ENCODE measurements at regions not wholly inside any gene's neighbourhood (a gene's known extent, or its start where the extent isn't known, plus 50 kb on each side); places are given as distances from the start of the nearest gene placed in this dataset.

- in situ Hi-C loops (cut with HindIII; ENCODE audit: low sequenced_read_pairs): no loop called here
These were observed 112.6 kb downstream of the CDC5L start for GRCh38 chr6:44500074-44500473.

DNA sequence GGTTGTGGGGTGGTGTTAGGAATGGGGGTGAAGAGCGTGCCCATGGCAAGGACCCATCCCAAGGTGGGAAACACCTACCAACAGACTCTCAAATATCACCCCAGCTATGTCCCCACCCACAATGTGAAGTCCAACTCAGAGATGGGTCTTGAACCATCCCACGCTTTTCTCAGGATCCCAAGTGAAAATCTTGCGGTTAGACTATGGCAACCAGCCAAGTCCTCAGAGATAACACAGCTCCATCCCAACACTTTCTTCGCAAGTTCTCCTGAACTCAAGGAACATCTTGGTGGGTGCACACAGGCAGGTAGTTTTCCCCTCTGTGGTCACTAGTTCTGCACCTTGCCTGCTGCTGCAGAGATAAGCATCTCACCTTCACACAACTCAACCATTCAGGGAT is 116.0 kb downstream of the CDC5L start:
- in situ Hi-C loops (cut with HindIII; ENCODE audit: low sequenced_read_pairs): no loop called here

DNA sequence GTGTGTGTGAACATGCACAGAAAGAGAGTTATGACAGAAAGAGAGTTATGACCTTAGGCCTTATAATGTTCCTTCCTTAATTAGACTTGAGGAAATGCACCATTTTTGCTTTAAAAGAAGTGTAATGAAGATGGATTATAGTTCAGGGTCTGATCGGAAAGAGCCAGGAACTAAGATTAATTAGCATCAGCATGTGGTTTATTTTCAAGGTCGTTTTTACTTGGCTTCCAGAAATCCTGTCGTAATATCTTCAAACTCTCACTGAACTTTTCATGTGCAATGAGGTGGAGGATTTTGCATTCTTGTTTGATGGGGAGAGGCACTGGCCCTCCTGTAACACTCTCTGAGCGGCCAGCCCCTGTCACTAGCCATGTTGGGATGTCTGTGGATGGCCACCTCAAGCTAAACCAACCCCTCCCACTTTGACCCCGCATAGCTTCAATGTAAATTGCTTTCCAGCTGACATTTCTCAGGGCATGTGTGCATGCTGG is 116.8 kb downstream of the CDC5L start:
- in situ Hi-C loops (cut with HindIII; ENCODE audit: low sequenced_read_pairs): no loop called here

DNA sequence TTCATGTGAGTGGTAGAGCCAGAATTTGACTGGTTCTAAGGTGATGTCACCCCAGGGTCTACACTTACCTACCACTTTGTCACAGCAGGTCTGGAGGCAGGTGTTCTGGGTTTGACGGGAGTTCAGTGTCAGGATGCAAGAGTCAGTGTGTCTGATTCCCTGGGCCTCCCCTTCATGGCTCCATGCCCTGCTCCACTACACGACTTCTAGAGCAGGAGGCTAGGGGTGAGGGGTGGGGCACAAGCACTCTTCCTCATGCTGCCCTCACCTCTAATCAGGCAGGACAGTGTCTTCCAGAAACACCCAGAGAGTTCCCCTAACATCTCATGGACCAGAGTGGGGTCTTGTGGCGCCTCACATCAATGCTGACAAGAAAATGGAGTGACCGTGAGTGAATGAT is 118.2 kb downstream of the CDC5L start:
- in situ Hi-C loops (cut with HindIII; ENCODE audit: low sequenced_read_pairs): no loop called here

DNA sequence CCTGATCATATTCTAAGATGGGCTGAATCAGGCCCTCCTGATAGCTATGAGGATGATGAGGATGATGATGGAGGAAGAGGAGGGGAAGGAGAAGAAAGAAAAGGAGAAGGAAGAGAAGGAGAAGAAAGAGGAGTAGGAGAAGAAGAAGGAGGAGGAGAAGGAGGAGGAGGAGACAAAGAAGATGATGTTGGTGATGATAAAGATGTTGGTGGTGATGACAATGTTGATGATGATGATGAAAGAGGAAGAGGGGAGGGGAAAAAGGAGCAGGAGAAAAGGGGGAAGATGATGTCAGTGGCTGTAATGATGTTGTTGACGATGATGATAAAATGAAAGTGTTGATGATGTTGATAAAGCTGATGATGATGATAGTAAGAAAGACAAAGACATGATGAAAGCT is 119.5 kb downstream of the CDC5L start:
- in situ Hi-C loops (cut with HindIII; ENCODE audit: low sequenced_read_pairs): no loop called here

DNA sequence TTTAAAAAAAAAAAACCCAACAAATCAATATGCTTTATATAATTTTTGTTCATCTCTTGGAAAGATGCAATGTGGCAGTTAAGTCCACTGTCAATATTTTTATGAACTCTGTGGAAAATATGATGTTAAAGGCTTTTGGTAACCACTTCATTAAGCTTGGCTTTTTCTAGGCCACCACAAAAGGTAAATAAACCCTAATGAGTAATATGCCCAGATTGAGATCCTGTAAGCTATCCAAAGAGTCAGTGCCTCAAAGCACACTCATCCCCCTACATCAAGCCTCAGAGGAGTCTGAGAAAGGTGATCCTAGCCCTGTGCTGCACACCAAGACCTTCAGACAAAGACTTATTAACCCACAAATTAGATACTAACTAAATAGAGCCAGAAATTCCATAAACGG is 121.1 kb downstream of the CDC5L start:
- in situ Hi-C loops (cut with HindIII; ENCODE audit: low sequenced_read_pairs): no loop called here

GRCh38 chr6:44511126-44511525 is 123.6 kb downstream of the CDC5L start:
- in situ Hi-C loops (cut with HindIII; ENCODE audit: low sequenced_read_pairs): no loop called here

DNA sequence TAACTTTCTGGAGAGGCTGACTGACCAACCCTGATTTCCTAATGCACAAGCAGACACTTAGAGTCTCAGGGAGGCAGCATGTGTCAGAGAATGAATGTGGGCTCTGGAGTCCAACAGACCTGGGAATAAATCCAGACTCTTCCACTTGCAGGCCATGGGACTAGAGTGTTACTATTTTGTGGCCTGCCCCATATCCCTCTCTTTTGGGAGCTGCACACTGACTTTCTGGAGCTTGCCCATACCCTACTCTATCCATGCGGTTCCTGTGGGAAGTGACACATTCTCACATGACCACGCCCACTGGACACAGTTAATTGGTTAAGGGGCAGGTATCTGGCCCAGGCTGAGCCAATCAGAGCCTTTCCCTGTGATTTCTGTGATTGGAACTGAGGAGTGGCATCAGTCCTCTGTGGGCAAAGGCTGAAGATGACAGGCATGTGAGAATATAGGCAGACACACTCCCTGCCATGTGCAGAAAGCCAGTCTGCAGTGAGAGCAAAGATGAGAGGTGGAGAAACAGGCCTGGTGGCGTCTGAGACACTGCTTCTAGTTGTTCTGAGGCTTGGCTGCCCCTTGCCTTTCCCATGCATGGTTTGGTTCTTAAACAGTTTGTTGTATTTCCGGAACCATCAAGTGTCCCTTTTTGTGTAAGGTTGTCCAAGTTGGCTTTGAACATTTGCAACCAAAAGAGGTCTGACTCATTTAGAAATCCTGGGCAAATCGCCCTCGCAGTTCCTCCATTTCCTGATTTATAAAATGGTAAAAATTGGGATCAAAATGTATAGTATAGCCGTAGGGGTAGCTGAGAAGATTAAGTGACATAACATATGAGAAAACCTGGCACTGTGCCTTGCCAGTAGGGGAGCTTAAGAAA is 125.6 kb downstream of the CDC5L start:
- in situ Hi-C loops (cut with HindIII; ENCODE audit: low sequenced_read_pairs): no loop called here

- in situ Hi-C loops (cut with HindIII; ENCODE audit: low sequenced_read_pairs): no loop called here
These were observed 126.6 kb downstream of the CDC5L start for GRCh38 chr6:44514085-44514484.

GRCh38 chr6:44514576-44515193 is 127.2 kb downstream of the CDC5L start:
- in situ Hi-C loops (cut with HindIII; ENCODE audit: low sequenced_read_pairs): no loop called here

DNA sequence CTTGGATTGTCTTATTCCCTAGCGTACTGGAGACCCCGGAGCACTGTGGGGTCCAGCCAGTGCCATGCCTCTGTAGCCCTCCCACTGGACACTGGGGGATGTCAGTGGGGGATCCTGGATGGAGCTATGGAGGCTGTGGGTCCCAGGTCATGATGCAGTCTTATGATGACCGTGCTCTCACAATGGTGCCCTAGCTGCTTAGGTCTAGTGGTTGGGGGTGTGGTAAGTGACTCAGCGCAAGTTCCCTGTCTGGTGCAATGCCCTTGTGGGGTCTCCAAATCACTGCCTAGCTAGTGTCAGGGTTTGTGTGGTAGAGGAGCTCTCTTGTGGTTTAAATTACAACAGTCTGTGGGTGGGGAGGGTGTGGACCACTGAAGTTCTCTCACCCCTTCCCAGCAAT is 135.4 kb downstream of the CDC5L start:
- in situ Hi-C loops (cut with HindIII; ENCODE audit: low sequenced_read_pairs): loop anchor here (5.0 kb wide), 1 partner anchor 74 kb away; no protein-coding TSS in a partner anchor

GRCh38 chr6:44524476-44525227 is 137.1 kb downstream of the CDC5L start:
- in situ Hi-C loops (cut with HindIII; ENCODE audit: low sequenced_read_pairs): loop anchor here (5.0 kb wide), 1 partner anchor 73 kb away; no protein-coding TSS in a partner anchor

DNA sequence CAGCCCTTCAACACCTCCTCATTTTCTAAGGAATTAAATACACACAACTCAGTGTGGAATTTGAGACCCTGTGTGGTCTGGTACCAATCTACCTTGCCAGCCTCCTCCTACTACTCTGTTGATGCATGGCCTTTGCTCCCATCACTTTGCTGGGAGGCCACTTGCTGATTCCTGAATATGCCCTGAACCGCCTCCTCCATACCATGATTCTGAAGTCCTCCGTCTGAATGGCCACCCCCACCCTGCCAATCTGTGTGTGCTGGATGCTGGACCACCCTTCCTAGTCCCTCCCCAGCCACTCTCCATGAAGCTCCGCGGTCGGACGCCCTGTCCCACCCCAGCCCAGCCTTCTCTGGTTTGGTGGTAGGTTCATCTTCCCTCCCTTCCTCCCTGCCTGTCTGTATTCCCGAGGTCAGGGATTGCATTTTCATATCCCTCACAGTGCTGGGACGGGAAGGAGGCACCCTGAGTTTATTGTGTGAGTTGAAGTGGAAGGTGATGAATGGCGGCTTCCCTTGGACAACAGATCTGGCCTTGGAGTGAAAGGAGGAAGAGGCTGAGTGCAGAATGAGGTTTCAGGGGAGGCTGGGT is 138.3 kb downstream of the CDC5L start:
- in situ Hi-C loops (cut with HindIII; ENCODE audit: low sequenced_read_pairs): no loop called here

DNA sequence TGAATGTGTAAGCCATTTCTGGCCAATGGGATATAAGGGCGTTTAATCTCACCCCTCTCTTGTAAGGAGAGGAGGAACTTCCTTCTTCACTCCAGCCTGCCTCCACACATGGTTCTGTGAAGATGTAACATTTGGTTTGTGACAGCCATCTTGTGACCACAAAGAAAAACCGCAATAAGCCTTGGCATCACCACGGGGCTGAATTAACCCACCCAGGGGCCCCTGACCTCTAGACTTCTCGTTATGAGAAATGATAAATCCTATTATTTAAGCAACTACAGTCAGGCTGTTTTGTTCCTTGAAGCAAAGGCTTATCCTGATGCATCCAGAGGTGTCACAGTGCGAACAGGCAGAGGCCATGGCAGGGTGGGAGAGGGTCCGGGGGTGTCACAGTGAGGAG is 139.7 kb downstream of the CDC5L start:
- in situ Hi-C loops (cut with HindIII; ENCODE audit: low sequenced_read_pairs): no loop called here

GRCh38 chr6:44527583-44528369 is 140.3 kb downstream of the CDC5L start:
- in situ Hi-C loops (cut with HindIII; ENCODE audit: low sequenced_read_pairs): no loop called here

DNA sequence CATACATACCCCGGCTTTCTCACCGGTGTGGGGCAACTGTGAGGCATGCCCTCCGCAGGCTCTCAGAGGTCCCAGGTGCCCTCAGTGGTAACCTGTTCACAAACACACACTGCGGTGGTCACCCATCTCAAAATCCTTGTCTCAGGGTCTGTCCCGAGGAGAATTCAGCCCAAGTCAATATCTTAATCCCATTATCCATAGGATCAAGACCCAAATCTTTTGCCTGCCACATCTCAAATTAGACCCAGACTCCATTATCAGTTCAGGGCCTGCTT is 140.8 kb downstream of the CDC5L start:
- in situ Hi-C loops (cut with HindIII; ENCODE audit: low sequenced_read_pairs): no loop called here

DNA sequence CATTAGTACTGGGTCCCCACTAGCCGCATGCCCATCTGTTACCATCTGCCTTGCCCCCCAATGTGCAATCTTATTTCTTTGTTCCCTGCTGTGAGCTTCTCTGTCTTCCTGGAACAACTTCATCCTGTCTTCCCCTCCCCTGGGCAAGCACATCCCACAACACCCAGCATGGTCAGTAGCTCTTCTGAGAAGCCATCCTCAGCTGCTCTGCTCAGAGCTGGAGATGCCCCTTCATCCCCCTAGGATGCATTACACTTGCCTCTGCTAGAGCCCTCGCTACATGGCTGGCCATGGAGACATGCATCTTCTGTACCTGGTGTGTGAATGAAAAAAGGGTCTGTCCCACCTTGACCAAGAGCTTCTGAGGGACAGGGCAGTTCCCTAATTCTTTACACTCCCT is 141.2 kb downstream of the CDC5L start:
- in situ Hi-C loops (cut with HindIII; ENCODE audit: low sequenced_read_pairs): no loop called here

DNA sequence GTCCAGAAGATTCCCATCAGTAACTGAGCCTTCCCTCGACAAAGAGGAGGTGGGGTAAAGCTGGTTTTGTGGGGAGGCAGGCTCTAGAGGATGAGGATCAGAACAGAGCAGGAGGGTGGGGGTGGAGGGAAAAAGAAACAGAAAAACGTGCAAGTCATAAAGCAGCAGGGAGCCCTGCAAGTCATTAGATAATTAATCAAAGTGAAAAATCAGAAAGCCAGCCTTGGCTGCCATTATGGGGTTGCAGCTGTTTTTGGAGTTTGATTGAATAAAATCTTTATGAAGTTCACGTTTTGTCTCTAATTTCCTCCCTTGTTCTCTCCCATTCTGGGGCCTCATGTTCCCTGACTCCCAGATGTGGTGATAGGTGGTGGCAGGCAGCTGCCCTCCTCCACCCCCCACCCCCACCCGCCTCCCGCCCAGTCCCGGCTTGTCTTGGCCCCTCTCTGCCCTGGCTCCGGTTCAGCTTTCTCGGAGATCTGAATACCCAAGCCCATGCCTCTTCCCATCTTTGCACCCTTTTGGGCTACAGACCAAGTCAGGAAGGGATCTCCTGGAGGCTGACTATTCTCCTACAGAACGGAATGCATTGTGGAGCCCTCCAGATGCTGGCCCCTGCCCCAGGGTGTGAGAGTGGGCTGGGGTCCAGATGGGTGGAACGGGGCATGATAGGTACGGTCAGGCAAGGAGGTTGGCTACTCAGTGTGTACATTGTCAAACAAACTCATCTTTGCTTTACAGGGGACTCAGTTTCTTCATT is 141.8 kb downstream of the CDC5L start:
- in situ Hi-C loops (cut with HindIII; ENCODE audit: low sequenced_read_pairs): no loop called here

- in situ Hi-C loops (cut with HindIII; ENCODE audit: low sequenced_read_pairs): loop anchor here (5.0 kb wide), 2 partner anchors 47 to 92 kb away; no protein-coding TSS in a partner anchor
These were observed 142.9 kb downstream of the CDC5L start for GRCh38 chr6:44530209-44530909.
